ENCODE measurements at regions not wholly inside any gene's neighbourhood (a gene's known extent, or its start where the extent isn't known, plus 50 kb on each side); places are given as distances from the start of the nearest gene placed in this dataset.

DNA sequence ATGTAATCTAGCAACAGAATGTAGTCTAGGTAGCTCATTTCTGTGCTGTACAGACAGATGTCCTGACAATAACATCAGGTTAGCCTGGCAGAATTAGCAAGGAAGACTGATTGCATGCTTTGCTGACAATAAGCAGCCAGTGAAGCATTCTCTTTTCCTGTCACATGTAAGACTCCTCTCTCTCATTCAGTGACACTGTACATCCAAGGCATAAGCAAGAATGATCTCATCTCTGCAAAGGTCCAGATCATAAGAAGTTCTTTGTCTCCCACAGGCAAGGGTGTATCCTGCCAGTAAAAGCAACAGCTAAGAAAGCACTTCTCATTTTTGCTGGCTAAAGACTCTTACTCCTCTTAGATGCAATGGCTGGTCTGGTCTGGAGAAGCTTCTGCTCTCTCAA is 861.8 kb downstream of the TAF11L14 start:
- Mint-ChIP-seq H3K4me1 (ENCODE audit: low read depth) (no peaks in the 10 kb centered on the region), H3K9me3 (ENCODE audit: low read depth) (peaks cover 13% of the 10 kb centered on the region), H3K4me3 (ENCODE audit: low read depth) (no peak overlapping the region), H3K27me3 (no peaks in the 10 kb centered on the region), H3K36me3 (ENCODE audit: insufficient read depth) (no peaks in the 10 kb centered on the region), H3K27ac (no peak overlapping the region)
- TF ChIP-seq, protein P1, sequence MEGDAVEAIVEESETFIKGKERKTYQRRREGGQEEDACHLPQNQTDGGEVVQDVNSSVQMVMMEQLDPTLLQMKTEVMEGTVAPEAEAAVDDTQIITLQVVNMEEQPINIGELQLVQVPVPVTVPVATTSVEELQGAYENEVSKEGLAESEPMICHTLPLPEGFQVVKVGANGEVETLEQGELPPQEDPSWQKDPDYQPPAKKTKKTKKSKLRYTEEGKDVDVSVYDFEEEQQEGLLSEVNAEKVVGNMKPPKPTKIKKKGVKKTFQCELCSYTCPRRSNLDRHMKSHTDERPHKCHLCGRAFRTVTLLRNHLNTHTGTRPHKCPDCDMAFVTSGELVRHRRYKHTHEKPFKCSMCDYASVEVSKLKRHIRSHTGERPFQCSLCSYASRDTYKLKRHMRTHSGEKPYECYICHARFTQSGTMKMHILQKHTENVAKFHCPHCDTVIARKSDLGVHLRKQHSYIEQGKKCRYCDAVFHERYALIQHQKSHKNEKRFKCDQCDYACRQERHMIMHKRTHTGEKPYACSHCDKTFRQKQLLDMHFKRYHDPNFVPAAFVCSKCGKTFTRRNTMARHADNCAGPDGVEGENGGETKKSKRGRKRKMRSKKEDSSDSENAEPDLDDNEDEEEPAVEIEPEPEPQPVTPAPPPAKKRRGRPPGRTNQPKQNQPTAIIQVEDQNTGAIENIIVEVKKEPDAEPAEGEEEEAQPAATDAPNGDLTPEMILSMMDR (IDR thresholded peaks at IDR 0.05; ENCODE audit: unreplicated experiment), result no peak
- DNase-seq (ENCODE audit: low spot score, unreplicated experiment), result no peak

DNA sequence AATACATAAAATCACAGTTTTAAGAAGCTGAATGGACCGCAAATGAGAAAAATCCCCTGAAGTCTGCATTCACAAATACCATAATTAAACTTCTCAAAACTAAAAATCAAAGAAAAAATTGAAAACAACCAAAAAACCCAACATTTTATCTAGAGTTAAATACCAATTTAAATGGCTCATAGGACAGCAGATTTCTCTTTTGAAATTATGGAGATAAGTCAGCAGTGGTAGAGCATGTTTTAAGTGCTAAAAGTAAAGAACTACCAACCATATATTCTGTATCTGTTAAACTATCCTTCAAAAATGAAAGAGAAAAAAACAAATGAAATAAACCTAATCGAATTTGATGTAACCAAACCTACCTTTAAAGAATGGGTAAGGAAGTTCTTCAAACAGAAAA is 862.8 kb downstream of the TAF11L14 start:
- Mint-ChIP-seq H3K27me3 (no peaks in the 10 kb centered on the region), H3K4me1 (ENCODE audit: low read depth) (no peaks in the 10 kb centered on the region), H3K36me3 (ENCODE audit: insufficient read depth) (no peaks in the 10 kb centered on the region), H3K9me3 (ENCODE audit: low read depth) (peaks cover 13% of the 10 kb centered on the region), H3K27ac (no peak overlapping the region), H3K4me3 (ENCODE audit: low read depth) (no peak overlapping the region)
- TF ChIP-seq, protein P1 (IDR thresholded peaks at IDR 0.05; ENCODE audit: unreplicated experiment), result no peak
- DNase-seq (ENCODE audit: low spot score, unreplicated experiment), result no peak

- Mint-ChIP-seq H3K27me3 (no peaks in the 10 kb centered on the region), H3K9me3 (ENCODE audit: low read depth) (peaks cover 10% of the 10 kb centered on the region), H3K27ac (no peak overlapping the region), H3K36me3 (ENCODE audit: insufficient read depth) (no peaks in the 10 kb centered on the region), H3K4me1 (ENCODE audit: low read depth) (no peaks in the 10 kb centered on the region), H3K4me3 (ENCODE audit: low read depth) (no peak overlapping the region)
- TF ChIP-seq, protein P1 (IDR thresholded peaks at IDR 0.05; ENCODE audit: unreplicated experiment), result no peak
- DNase-seq (ENCODE audit: low spot score, unreplicated experiment), result no peak
These were observed 869.6 kb downstream of the TAF11L14 start for GRCh38 chr5:18503797-18504328.

GRCh38 chr5:18507114-18507513 is 872.9 kb downstream of the TAF11L14 start:
- no peak overlapping the region for H3K27ac Mint-ChIP-seq
- H3K27me3 Mint-ChIP-seq, result no peaks in the 10 kb centered on the region
- H3K4me1 Mint-ChIP-seq (ENCODE audit: low read depth), result no peaks in the 10 kb centered on the region
- no peak overlapping the region for H3K4me3 Mint-ChIP-seq (ENCODE audit: low read depth)
- DNase-seq (ENCODE audit: low spot score, unreplicated experiment), result no peak
- no peaks in the 10 kb centered on the region for H3K36me3 Mint-ChIP-seq (ENCODE audit: insufficient read depth)
- TF ChIP-seq, protein P1 (IDR thresholded peaks at IDR 0.05; ENCODE audit: unreplicated experiment), result no peak
- peaks cover 14% of the 10 kb centered on the region for H3K9me3 Mint-ChIP-seq (ENCODE audit: low read depth)

- Mint-ChIP-seq H3K4me3 (ENCODE audit: low read depth) (no peak overlapping the region), H3K27me3 (no peaks in the 10 kb centered on the region), H3K36me3 (ENCODE audit: insufficient read depth) (no peaks in the 10 kb centered on the region), H3K27ac (no peak overlapping the region), H3K4me1 (ENCODE audit: low read depth) (peaks cover 3% of the 10 kb centered on the region), H3K9me3 (ENCODE audit: low read depth) (no peaks in the 10 kb centered on the region)
- TF ChIP-seq, protein P1 (IDR thresholded peaks at IDR 0.05; ENCODE audit: unreplicated experiment), result no peak
- no peak for DNase-seq (ENCODE audit: low spot score, unreplicated experiment)
These were observed 883.6 kb downstream of the TAF11L14 start for GRCh38 chr5:18517641-18518380.

All from progenitor cell of endocrine pancreas (in vitro differentiated cells).